Inflammatory macrophage (primary cell): ENCODE measurements at regions not wholly inside any gene's neighbourhood (a gene's known extent, or its start where the extent isn't known, plus 50 kb on each side); places are given as distances from the start of the nearest gene placed in this dataset.

ENCODE experiments used
- DNase-seq, 2 donors: peaks; one replicate each; pipeline ENCODE4 v3.0.0-alpha.2; 2020 to 2022

DNA sequence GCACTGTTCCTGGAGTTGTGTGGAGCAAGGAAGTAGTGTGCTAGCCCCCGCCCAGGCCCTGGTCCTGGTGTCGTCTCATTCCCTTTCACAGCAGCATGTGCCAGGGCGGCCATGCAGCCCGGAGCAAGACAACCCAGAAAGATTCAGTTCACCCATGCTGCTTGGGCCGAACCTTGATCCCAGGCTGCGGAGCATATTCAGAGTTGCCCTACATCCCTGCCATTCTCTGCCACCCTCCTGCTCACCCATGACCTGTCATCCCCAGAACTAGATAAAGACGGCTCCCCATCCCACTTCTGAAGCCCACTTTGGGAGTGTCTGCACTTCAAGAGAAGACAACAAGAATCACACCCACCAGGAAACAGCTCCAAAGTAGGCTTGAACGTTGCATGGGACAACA, 2452.5 kb downstream of the TP53TG3F start:
- DNase-seq, result no peak

DNA sequence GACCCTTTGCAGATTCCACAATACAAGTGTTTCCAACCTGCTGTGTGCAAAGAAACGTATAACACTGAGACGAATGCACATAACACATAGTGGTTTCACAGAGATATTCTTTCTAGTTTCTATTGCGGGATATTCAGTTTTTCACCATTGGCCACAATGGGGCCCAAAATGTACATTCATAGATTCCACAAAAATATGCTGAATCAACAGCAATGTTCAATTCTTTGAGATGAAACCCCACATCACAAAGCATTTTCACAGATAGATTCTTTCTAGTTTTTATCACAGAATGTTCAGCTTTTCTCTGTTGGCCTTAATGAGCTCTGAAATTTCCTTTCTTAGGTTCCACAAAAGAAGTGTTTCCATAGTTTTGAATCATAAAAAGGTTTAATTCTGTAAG, 2472.3 kb downstream of the TP53TG3F start:
- no peak for DNase-seq
